ENCODE measurements at regions not wholly inside any gene's neighbourhood (a gene's known extent, or its start where the extent isn't known, plus 50 kb on each side); places are given as distances from the start of the nearest gene placed in this dataset.

DNA sequence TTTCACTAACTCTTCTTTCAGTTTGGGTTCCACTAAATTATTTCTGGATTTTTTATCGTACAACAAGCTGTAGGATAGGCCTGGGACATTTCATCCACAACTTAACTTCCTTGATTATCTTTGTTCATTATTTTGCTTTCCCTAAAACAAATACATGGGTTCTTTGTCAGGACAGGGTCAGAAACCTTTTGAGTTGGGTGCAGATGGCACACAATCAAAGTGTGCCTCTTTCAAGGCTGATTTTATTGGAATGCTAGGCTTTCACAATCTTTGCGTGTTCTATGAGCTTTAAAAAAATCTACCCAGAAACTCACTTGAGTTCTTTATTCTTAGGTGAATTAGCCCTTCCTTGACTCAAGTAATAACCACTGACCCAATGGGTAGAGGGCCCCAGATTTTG lies 348.4 kb downstream of the FAM47B start:
- no peak for TF ChIP-seq CTCF (conservative IDR thresholded peaks at IDR 0.05 in 1 of 2, IDR thresholded peaks at IDR 0.05 in 1 of 2; ENCODE audit: low read depth in 1 of 2, low read length in 2 of 2)
- no peak for TF ChIP-seq EZH2 (IDR thresholded peaks at IDR 0.05; ENCODE audit: low read length, missing control alignments)
